ENCODE measurements at regions not wholly inside any gene's neighbourhood (a gene's known extent, or its start where the extent isn't known, plus 50 kb on each side); places are given as distances from the start of the nearest gene placed in this dataset.

DNA sequence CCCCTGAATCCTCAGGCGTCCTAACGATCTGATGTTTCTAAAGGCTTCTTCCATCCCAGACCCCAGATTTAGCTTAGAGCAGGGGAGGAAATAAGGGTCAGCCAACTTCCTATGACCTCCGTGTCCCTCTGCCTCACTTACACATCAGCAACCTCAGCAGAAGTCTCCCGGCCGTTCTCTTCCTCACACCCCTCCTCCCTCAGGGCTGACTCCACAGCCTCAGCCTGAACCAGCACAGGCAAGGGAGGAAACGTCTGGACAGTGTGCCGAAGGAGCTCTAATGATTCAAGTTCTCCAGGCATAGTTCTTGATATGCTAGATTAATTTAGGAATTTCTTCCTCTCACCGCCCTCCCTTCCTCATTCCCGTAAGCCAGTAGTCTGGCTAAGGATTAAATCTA, 121.4 kb downstream of the NUFIP1 start (continued):
- TF ChIP-seq, protein P1, sequence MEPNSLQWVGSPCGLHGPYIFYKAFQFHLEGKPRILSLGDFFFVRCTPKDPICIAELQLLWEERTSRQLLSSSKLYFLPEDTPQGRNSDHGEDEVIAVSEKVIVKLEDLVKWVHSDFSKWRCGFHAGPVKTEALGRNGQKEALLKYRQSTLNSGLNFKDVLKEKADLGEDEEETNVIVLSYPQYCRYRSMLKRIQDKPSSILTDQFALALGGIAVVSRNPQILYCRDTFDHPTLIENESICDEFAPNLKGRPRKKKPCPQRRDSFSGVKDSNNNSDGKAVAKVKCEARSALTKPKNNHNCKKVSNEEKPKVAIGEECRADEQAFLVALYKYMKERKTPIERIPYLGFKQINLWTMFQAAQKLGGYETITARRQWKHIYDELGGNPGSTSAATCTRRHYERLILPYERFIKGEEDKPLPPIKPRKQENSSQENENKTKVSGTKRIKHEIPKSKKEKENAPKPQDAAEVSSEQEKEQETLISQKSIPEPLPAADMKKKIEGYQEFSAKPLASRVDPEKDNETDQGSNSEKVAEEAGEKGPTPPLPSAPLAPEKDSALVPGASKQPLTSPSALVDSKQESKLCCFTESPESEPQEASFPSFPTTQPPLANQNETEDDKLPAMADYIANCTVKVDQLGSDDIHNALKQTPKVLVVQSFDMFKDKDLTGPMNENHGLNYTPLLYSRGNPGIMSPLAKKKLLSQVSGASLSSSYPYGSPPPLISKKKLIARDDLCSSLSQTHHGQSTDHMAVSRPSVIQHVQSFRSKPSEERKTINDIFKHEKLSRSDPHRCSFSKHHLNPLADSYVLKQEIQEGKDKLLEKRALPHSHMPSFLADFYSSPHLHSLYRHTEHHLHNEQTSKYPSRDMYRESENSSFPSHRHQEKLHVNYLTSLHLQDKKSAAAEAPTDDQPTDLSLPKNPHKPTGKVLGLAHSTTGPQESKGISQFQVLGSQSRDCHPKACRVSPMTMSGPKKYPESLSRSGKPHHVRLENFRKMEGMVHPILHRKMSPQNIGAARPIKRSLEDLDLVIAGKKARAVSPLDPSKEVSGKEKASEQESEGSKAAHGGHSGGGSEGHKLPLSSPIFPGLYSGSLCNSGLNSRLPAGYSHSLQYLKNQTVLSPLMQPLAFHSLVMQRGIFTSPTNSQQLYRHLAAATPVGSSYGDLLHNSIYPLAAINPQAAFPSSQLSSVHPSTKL (CRISPR knock-in tag; IDR thresholded peaks at IDR 0.05): no peak
- TF ChIP-seq DPF2 (CRISPR knock-in tag; IDR thresholded peaks at IDR 0.05; ENCODE audit: borderline replicate concordance, low read depth) (no peak), ONECUT2 (CRISPR knock-in tag; IDR thresholded peaks at IDR 0.05) (no peak), ZSCAN29 (CRISPR knock-in tag; conservative IDR thresholded peaks at IDR 0.05) (no peak), ZNF614 (CRISPR knock-in tag; IDR thresholded peaks at IDR 0.05; ENCODE audit: borderline replicate concordance) (no peak), ZNF713 (CRISPR knock-in tag; IDR thresholded peaks at IDR 0.05) (no peak), ZNF841 (CRISPR knock-in tag; IDR thresholded peaks at IDR 0.05; ENCODE audit: borderline replicate concordance) (no peak), ATF7-NPFF (CRISPR knock-in tag; IDR thresholded peaks at IDR 0.05; ENCODE audit: low read depth) (no peak), NFE2L1 (CRISPR knock-in tag; IDR thresholded peaks at IDR 0.05; ENCODE audit: borderline replicate concordance) (no peak), HOXA7 (CRISPR knock-in tag; IDR thresholded peaks at IDR 0.05) (no peak)
- TF ChIP-seq, protein P2, sequence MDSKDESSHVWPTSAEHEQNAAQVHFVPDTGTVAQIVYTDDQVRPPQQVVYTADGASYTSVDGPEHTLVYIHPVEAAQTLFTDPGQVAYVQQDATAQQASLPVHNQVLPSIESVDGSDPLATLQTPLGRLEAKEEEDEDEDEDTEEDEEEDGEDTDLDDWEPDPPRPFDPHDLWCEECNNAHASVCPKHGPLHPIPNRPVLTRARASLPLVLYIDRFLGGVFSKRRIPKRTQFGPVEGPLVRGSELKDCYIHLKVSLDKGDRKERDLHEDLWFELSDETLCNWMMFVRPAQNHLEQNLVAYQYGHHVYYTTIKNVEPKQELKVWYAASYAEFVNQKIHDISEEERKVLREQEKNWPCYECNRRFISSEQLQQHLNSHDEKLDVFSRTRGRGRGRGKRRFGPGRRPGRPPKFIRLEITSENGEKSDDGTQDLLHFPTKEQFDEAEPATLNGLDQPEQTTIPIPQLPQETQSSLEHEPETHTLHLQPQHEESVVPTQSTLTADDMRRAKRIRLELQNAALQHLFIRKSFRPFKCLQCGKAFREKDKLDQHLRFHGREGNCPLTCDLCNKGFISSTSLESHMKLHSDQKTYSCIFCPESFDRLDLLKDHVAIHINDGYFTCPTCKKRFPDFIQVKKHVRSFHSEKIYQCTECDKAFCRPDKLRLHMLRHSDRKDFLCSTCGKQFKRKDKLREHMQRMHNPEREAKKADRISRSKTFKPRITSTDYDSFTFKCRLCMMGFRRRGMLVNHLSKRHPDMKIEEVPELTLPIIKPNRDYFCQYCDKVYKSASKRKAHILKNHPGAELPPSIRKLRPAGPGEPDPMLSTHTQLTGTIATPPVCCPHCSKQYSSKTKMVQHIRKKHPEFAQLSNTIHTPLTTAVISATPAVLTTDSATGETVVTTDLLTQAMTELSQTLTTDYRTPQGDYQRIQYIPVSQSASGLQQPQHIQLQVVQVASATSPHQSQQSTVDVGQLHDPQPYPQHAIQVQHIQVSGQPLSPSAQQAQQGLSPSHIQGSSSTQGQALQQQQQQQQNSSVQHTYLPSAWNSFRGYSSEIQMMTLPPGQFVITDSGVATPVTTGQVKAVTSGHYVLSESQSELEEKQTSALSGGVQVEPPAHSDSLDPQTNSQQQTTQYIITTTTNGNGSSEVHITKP (CRISPR knock-in tag; IDR thresholded peaks at IDR 0.05; ENCODE audit: low read depth): no peak
- TF ChIP-seq, protein P3, sequence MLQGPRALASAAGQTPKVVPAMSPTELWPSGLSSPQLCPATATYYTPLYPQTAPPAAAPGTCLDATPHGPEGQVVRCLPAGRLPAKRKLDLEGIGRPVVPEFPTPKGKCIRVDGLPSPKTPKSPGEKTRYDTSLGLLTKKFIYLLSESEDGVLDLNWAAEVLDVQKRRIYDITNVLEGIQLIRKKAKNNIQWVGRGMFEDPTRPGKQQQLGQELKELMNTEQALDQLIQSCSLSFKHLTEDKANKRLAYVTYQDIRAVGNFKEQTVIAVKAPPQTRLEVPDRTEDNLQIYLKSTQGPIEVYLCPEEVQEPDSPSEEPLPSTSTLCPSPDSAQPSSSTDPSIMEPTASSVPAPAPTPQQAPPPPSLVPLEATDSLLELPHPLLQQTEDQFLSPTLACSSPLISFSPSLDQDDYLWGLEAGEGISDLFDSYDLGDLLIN (CRISPR knock-in tag; IDR thresholded peaks at IDR 0.05; ENCODE audit: borderline replicate concordance): no peak
- TF ChIP-seq, protein P4, sequence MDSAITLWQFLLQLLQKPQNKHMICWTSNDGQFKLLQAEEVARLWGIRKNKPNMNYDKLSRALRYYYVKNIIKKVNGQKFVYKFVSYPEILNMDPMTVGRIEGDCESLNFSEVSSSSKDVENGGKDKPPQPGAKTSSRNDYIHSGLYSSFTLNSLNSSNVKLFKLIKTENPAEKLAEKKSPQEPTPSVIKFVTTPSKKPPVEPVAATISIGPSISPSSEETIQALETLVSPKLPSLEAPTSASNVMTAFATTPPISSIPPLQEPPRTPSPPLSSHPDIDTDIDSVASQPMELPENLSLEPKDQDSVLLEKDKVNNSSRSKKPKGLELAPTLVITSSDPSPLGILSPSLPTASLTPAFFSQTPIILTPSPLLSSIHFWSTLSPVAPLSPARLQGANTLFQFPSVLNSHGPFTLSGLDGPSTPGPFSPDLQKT (CRISPR knock-in tag; IDR thresholded peaks at IDR 0.05; ENCODE audit: borderline replicate concordance): no peak
